Muscle layer of colon (tissue), 2 donors: ENCODE measurements at regions not wholly inside any gene's neighbourhood (a gene's known extent, or its start where the extent isn't known, plus 50 kb on each side); places are given as distances from the start of the nearest gene placed in this dataset.

Experiments
- H3K27ac ChIP-seq: one replicate; pipeline ENCODE4 v1.7.0; 2013; ENCODE audit warnings: low read depth, mild to moderate bottlenecking, low read length, moderate library complexity
- H3K27me3 ChIP-seq, 2 donors: one replicate each; pipeline ENCODE4 v1.7.0; 2013; ENCODE audit warnings: low read length in 2 of 2, mild to moderate bottlenecking in 2 of 2; ENCODE audit not compliant: insufficient read depth in 2 of 2, control insufficient read depth in 1 of 2
- H3K36me3 ChIP-seq: one replicate; pipeline ENCODE4 v1.7.0; 2013; ENCODE audit warnings: mild to moderate bottlenecking, low read length; ENCODE audit not compliant: insufficient read depth
- H3K4me1 ChIP-seq: one replicate; pipeline ENCODE4 v1.7.0; 2013; ENCODE audit warnings: mild to moderate bottlenecking, low read length; ENCODE audit not compliant: insufficient read depth
- H3K4me3 ChIP-seq, 2 donors: one replicate each; pipeline ENCODE4 v1.7.0; 2013; ENCODE audit warnings: low read length in 2 of 2, low read depth in 1 of 2, mild to moderate bottlenecking in 1 of 2, moderate library complexity in 1 of 2
- H3K9ac ChIP-seq: one replicate; pipeline ENCODE4 v1.7.0; 2013; ENCODE audit warnings: low read length
- H3K9me3 ChIP-seq: one replicate; pipeline ENCODE4 v1.7.0; 2013; ENCODE audit warnings: mild to moderate bottlenecking, low read length
- donor health status: abdominal sarcoma.
- donor health status: Adenocarcinoma of cecum.

- Histone ChIP-seq H3K4me1 (no peaks in the 10 kb centered on the region), H3K27ac (no peak overlapping the region), H3K9me3 (no peaks in the 10 kb centered on the region), H3K9ac (no peak overlapping the region), H3K36me3 (no peaks in the 10 kb centered on the region), H3K27me3 (no peaks in the 10 kb centered on the region), H3K4me3 (no peak overlapping the region)
Observed at GRCh38 chr12:115062741-115063140, 378.8 kb upstream of the TBX3 start.

GRCh38 chr12:115060477-115061168 is 376.6 kb upstream of the TBX3 start:
- Histone ChIP-seq H3K4me1 (no peaks in the 10 kb centered on the region), H3K36me3 (no peaks in the 10 kb centered on the region), H3K27ac (no peak overlapping the region), H3K9ac (no peak overlapping the region), H3K4me3 (no peak overlapping the region), H3K27me3 (no peaks in the 10 kb centered on the region), H3K9me3 (no peaks in the 10 kb centered on the region)

GRCh38 chr12:115057445-115057844 is 373.5 kb upstream of the TBX3 start:
- H3K27ac ChIP-seq = no peak overlapping the region

GRCh38 chr12:115051378-115051777 is 367.4 kb upstream of the TBX3 start:
- H3K4me3 ChIP-seq = no peak overlapping the region
- no peaks in the 10 kb centered on the region for H3K36me3 ChIP-seq
- H3K4me1 ChIP-seq = no peaks in the 10 kb centered on the region
- no peaks in the 10 kb centered on the region for H3K9me3 ChIP-seq
- no peak overlapping the region for H3K9ac ChIP-seq
- H3K27me3 ChIP-seq = no peaks in the 10 kb centered on the region
- H3K27ac ChIP-seq = no peak overlapping the region

More at GRCh38 chr12:115057445-115057844, 373.5 kb upstream of the TBX3 start:
- no peaks in the 10 kb centered on the region for H3K4me1 ChIP-seq
- H3K27me3 ChIP-seq = no peaks in the 10 kb centered on the region
- no peak overlapping the region for H3K9ac ChIP-seq
- no peaks in the 10 kb centered on the region for H3K9me3 ChIP-seq
- no peaks in the 10 kb centered on the region for H3K36me3 ChIP-seq
- H3K4me3 ChIP-seq = no peak overlapping the region

- H3K4me1 ChIP-seq = no peaks in the 10 kb centered on the region
- H3K9ac ChIP-seq = no peak overlapping the region
- H3K4me3 ChIP-seq = no peak overlapping the region
- no peaks in the 10 kb centered on the region for H3K9me3 ChIP-seq
- H3K27ac ChIP-seq = no peak overlapping the region
- H3K36me3 ChIP-seq = no peaks in the 10 kb centered on the region
- no peaks in the 10 kb centered on the region for H3K27me3 ChIP-seq
Observed at GRCh38 chr12:115049614-115050013, 365.6 kb upstream of the TBX3 start.

GRCh38 chr12:115046805-115047204 is 362.8 kb upstream of the TBX3 start:
- Histone ChIP-seq H3K36me3 (no peaks in the 10 kb centered on the region), H3K27me3 (no peaks in the 10 kb centered on the region), H3K9ac (no peak overlapping the region), H3K9me3 (no peaks in the 10 kb centered on the region), H3K4me1 (no peaks in the 10 kb centered on the region), H3K27ac (no peak overlapping the region), H3K4me3 (no peak overlapping the region)

- Histone ChIP-seq H3K9ac (no peak overlapping the region), H3K9me3 (no peaks in the 10 kb centered on the region), H3K27me3 (no peaks in the 10 kb centered on the region), H3K4me3 (no peak overlapping the region), H3K27ac (no peak overlapping the region), H3K36me3 (no peaks in the 10 kb centered on the region), H3K4me1 (no peaks in the 10 kb centered on the region)
Observed at GRCh38 chr12:115044073-115044472, 360.1 kb upstream of the TBX3 start.

GRCh38 chr12:115043079-115043478 is 359.1 kb upstream of the TBX3 start:
- no peaks in the 10 kb centered on the region for H3K27me3 ChIP-seq
- H3K9ac ChIP-seq = no peak overlapping the region
- H3K4me3 ChIP-seq = no peak overlapping the region
- H3K9me3 ChIP-seq = no peaks in the 10 kb centered on the region
- H3K27ac ChIP-seq = no peak overlapping the region
- H3K4me1 ChIP-seq = no peaks in the 10 kb centered on the region
- no peaks in the 10 kb centered on the region for H3K36me3 ChIP-seq

GRCh38 chr12:115042341-115042740 is 358.4 kb upstream of the TBX3 start:
- no peaks in the 10 kb centered on the region for H3K4me1 ChIP-seq
- H3K9me3 ChIP-seq = no peaks in the 10 kb centered on the region
- no peak overlapping the region for H3K27ac ChIP-seq
- H3K9ac ChIP-seq = no peak overlapping the region
- H3K4me3 ChIP-seq = no peak overlapping the region
- no peaks in the 10 kb centered on the region for H3K36me3 ChIP-seq
- no peaks in the 10 kb centered on the region for H3K27me3 ChIP-seq

- Histone ChIP-seq H3K9me3 (no peaks in the 10 kb centered on the region), H3K36me3 (no peaks in the 10 kb centered on the region), H3K27ac (no peak overlapping the region), H3K4me1 (no peaks in the 10 kb centered on the region), H3K27me3 (no peaks in the 10 kb centered on the region), H3K4me3 (no peak overlapping the region), H3K9ac (no peak overlapping the region)
Observed at GRCh38 chr12:115037830-115038229, 353.9 kb upstream of the TBX3 start.

GRCh38 chr12:115035535-115036107 is 351.6 kb upstream of the TBX3 start:
- H3K27ac ChIP-seq = no peak overlapping the region
- H3K9me3 ChIP-seq = no peaks in the 10 kb centered on the region
- no peak overlapping the region for H3K4me3 ChIP-seq

GRCh38 chr12:115032521-115032920 is 348.5 kb upstream of the TBX3 start:
- no peaks in the 10 kb centered on the region for H3K4me1 ChIP-seq
- H3K27ac ChIP-seq = no peak overlapping the region
- no peaks in the 10 kb centered on the region for H3K9me3 ChIP-seq
- no peak overlapping the region for H3K4me3 ChIP-seq
- no peaks in the 10 kb centered on the region for H3K36me3 ChIP-seq
- no peak overlapping the region for H3K9ac ChIP-seq
- H3K27me3 ChIP-seq = no peaks in the 10 kb centered on the region

More at GRCh38 chr12:115035535-115036107, 351.6 kb upstream of the TBX3 start:
- H3K36me3 ChIP-seq = no peaks in the 10 kb centered on the region
- no peak overlapping the region for H3K9ac ChIP-seq
- no peaks in the 10 kb centered on the region for H3K4me1 ChIP-seq
- H3K27me3 ChIP-seq = no peaks in the 10 kb centered on the region
